GM21515 (cell line): ENCODE measurements at regions not wholly inside any gene's neighbourhood (a gene's known extent, or its start where the extent isn't known, plus 50 kb on each side); places are given as distances from the start of the nearest gene placed in this dataset.
"Not testable (repeated sequence)": the region's sequence is repeated elsewhere in the genome, so short reads cannot be mapped to it uniquely, and the experiment has no call there.

ENCODE experiments used
- ATAC-seq: cut with Tn5 transposase; IDR thresholded peaks from one replicate; pipeline ENCODE4 v1.9.1; 2021; ENCODE audit not compliant: unreplicated experiment

GRCh38 chr5:118611332-118611945 is 376.9 kb downstream of the DTWD2 start:
- no peak for ATAC-seq

- no peak for ATAC-seq
These were observed 381.4 kb downstream of the DTWD2 start for GRCh38 chr5:118606940-118607339.

GRCh38 chr5:118605761-118606160 is 382.6 kb downstream of the DTWD2 start:
- no peak for ATAC-seq

- ATAC-seq, result no peak
These were observed 384.2 kb downstream of the DTWD2 start for GRCh38 chr5:118604106-118604505.

- ATAC-seq, result no peak
These were observed 385.1 kb downstream of the DTWD2 start for GRCh38 chr5:118603278-118603677.

- no peak for ATAC-seq
These were observed 390.0 kb downstream of the DTWD2 start for GRCh38 chr5:118598311-118598710.

GRCh38 chr5:118597543-118597942 is 390.8 kb downstream of the DTWD2 start:
- ATAC-seq, result no peak

- no peak for ATAC-seq
These were observed 392.1 kb downstream of the DTWD2 start for GRCh38 chr5:118596255-118596654.

- ATAC-seq, result no peak
These were observed 395.4 kb downstream of the DTWD2 start for GRCh38 chr5:118593003-118593328.

- ATAC-seq, result no peak
These were observed 395.9 kb downstream of the DTWD2 start for GRCh38 chr5:118592229-118593002.

- no peak for ATAC-seq
These were observed 397.5 kb downstream of the DTWD2 start for GRCh38 chr5:118590806-118591205.

GRCh38 chr5:118580949-118581348 is 407.4 kb downstream of the DTWD2 start:
- ATAC-seq, result no peak

- ATAC-seq, result no peak
These were observed 410.3 kb downstream of the DTWD2 start for GRCh38 chr5:118578093-118578492.

GRCh38 chr5:118577621-118578020 is 410.7 kb downstream of the DTWD2 start:
- no peak for ATAC-seq

GRCh38 chr5:118570276-118570675 is 418.1 kb downstream of the DTWD2 start:
- not testable (repeated sequence) for ATAC-seq

- not testable (repeated sequence) for ATAC-seq
These were observed 418.8 kb downstream of the DTWD2 start for GRCh38 chr5:118569596-118569995.

- no peak for ATAC-seq
These were observed 422.9 kb downstream of the DTWD2 start for GRCh38 chr5:118565335-118565971.

- no peak for ATAC-seq
These were observed 426.4 kb downstream of the DTWD2 start for GRCh38 chr5:118561971-118562370.

- ATAC-seq, result no peak
These were observed 427.1 kb downstream of the DTWD2 start for GRCh38 chr5:118561235-118561634.

GRCh38 chr5:118558871-118559270 is 429.5 kb downstream of the DTWD2 start:
- no peak for ATAC-seq

- no peak for ATAC-seq
These were observed 431.1 kb downstream of the DTWD2 start for GRCh38 chr5:118557251-118557661.

GRCh38 chr5:118556792-118557191 is 431.6 kb downstream of the DTWD2 start:
- ATAC-seq, result no peak
